ENCODE measurements at regions not wholly inside any gene's neighbourhood (a gene's known extent, or its start where the extent isn't known, plus 50 kb on each side); places are given as distances from the start of the nearest gene placed in this dataset.

GRCh38 chr2:53504507-53504906 lies 263.1 kb upstream of the CHAC2 start:
- TF ChIP-seq CTCF (IDR thresholded peaks at IDR 0.05) (no peak), RAD21 (conservative IDR thresholded peaks at IDR 0.05 in 1 of 2, IDR thresholded peaks at IDR 0.05 in 1 of 2) (no peak), KDM5A (IDR thresholded peaks at IDR 0.05) (no peak), E2F6 (IDR thresholded peaks at IDR 0.05; ENCODE audit: borderline replicate concordance, low read depth) (no peak), EP300 (IDR thresholded peaks at IDR 0.05) (no peak), MYC (IDR thresholded peaks at IDR 0.05; ENCODE audit: borderline replicate concordance, low read length) (no peak), POLR2A (IDR thresholded peaks at IDR 0.05; ENCODE audit: low read length) (no peak), POLR2AphosphoS2 (conservative IDR thresholded peaks at IDR 0.05; ENCODE audit: low read length) (no peak), USF2 (IDR thresholded peaks at IDR 0.05) (no peak), JUN (IDR thresholded peaks at IDR 0.05) (no peak)
- TF ChIP-seq, protein P1, sequence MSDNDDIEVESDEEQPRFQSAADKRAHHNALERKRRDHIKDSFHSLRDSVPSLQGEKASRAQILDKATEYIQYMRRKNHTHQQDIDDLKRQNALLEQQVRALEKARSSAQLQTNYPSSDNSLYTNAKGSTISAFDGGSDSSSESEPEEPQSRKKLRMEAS (IDR thresholded peaks at IDR 0.05), result no peak

Measured in A549 (cell line).